Vagina (tissue), 2 donors: ENCODE measurements at regions not wholly inside any gene's neighbourhood (a gene's known extent, or its start where the extent isn't known, plus 50 kb on each side); places are given as distances from the start of the nearest gene placed in this dataset.

Experiments
- POLR2A ChIP-seq, 2 donors: fragments of 450-650 bp; IDR thresholded peaks; one replicate each; pipeline ENCODE4 v1.6.1; 2017; ENCODE audit warnings: antibody characterized with exemption in 2 of 2, mild to moderate bottlenecking in 2 of 2, moderate library complexity in 2 of 2
- TF ChIP-seq, protein P1 (sequence below), 3 experiments: fragments of 450-650 bp in 2 of 3; fragments of 200-600 bp in 1 of 3; sonication (generic) in 1 of 3; IDR thresholded peaks; one replicate each; pipeline ENCODE4 v1.5.1; 2017 to 2019; ENCODE audit warnings: antibody characterized with exemption in 3 of 3, mild to moderate bottlenecking in 2 of 3, moderate library complexity in 2 of 3

DNA sequence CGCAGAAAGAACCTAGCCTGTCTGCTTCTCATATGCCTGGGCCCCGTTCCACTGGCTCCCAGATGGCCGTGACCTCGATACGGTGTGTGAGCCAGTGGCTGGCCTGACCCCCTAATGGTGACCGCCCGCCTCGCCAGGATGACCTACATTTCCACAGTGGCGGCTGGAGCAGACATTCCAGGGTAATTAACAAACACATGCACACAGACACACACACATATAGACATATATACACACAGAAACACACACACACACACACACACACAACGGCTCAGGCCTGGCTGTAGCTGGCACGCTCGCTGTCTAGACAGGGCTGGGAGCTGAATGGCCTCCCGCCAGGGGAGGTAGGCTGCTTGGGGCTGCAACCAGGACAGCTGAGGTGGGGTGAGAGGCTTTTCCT is 227.1 kb downstream of the ANKRD60 start:
- TF ChIP-seq, protein P1, sequence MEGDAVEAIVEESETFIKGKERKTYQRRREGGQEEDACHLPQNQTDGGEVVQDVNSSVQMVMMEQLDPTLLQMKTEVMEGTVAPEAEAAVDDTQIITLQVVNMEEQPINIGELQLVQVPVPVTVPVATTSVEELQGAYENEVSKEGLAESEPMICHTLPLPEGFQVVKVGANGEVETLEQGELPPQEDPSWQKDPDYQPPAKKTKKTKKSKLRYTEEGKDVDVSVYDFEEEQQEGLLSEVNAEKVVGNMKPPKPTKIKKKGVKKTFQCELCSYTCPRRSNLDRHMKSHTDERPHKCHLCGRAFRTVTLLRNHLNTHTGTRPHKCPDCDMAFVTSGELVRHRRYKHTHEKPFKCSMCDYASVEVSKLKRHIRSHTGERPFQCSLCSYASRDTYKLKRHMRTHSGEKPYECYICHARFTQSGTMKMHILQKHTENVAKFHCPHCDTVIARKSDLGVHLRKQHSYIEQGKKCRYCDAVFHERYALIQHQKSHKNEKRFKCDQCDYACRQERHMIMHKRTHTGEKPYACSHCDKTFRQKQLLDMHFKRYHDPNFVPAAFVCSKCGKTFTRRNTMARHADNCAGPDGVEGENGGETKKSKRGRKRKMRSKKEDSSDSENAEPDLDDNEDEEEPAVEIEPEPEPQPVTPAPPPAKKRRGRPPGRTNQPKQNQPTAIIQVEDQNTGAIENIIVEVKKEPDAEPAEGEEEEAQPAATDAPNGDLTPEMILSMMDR (IDR thresholded peaks at IDR 0.05), result no peak
- no peak for TF ChIP-seq POLR2A (IDR thresholded peaks at IDR 0.05)
